ENCODE measurements at regions not wholly inside any gene's neighbourhood (a gene's known extent, or its start where the extent isn't known, plus 50 kb on each side); places are given as distances from the start of the nearest gene placed in this dataset.

GRCh38 chr6:4322846-4323309 lies 187.5 kb upstream of the ECI2 start (continued):
- TF ChIP-seq, protein P1, sequence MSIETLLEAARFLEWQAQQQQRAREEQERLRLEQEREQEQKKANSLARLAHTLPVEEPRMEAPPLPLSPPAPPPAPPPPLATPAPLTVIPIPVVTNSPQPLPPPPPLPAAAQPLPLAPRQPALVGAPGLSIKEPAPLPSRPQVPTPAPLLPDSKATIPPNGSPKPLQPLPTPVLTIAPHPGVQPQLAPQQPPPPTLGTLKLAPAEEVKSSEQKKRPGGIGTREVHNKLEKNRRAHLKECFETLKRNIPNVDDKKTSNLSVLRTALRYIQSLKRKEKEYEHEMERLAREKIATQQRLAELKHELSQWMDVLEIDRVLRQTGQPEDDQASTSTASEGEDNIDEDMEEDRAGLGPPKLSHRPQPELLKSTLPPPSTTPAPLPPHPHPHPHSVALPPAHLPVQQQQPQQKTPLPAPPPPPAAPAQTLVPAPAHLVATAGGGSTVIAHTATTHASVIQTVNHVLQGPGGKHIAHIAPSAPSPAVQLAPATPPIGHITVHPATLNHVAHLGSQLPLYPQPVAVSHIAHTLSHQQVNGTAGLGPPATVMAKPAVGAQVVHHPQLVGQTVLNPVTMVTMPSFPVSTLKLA (conservative IDR thresholded peaks at IDR 0.05): 0 out of 4 replicates have a peak, but pooled peaks of 1 of the 2 experiments have one; percentile 16
- TF ChIP-seq HLTF (IDR thresholded peaks at IDR 0.05) (no peak), MEF2D (tag; conservative IDR thresholded peaks at IDR 0.05; ENCODE audit: low read depth) (no peak), SIN3B (IDR thresholded peaks at IDR 0.05; ENCODE audit: low read depth) (no peak), HNRNPUL1 (IDR thresholded peaks at IDR 0.05; ENCODE audit: low read length) (no peak), E2F6 (IDR thresholded peaks at IDR 0.05; ENCODE audit: borderline replicate concordance in 1 of 2, extremely low read depth in 1 of 2, insufficient read depth in 1 of 2, insufficient read length in 1 of 2, low read depth in 1 of 2, low read length in 1 of 2, poor library complexity in 1 of 2, severe bottlenecking in 1 of 2) (no peak), MYBL2 (IDR thresholded peaks at IDR 0.05; ENCODE audit: low read depth) (no peak), MYBL2 (CRISPR knock-in tag; IDR thresholded peaks at IDR 0.05; ENCODE audit: borderline replicate concordance) (no peak), KDM2B (CRISPR knock-in tag; IDR thresholded peaks at IDR 0.05) (no peak), EGR1 (conservative IDR thresholded peaks at IDR 0.05) (no peak), PYGO2 (tag; IDR thresholded peaks at IDR 0.05) (0 out of 2 replicates have a peak, but pooled peaks have one; percentile 23), ZNF584 (CRISPR knock-in tag; IDR thresholded peaks at IDR 0.05; ENCODE audit: low read depth) (no peak), MAFK (IDR thresholded peaks at IDR 0.05; ENCODE audit: low read length) (no peak), CBX1 (IDR thresholded peaks at IDR 0.05; ENCODE audit: low read depth) (no peak), SIX5 (IDR thresholded peaks at IDR 0.05; ENCODE audit: borderline replicate concordance in 1 of 2, insufficient read depth in 1 of 2, low read depth in 1 of 2, low read length in 2 of 2) (no peak), ZNF224 (CRISPR knock-in tag; IDR thresholded peaks at IDR 0.05) (no peak), BRCA1 (IDR thresholded peaks at IDR 0.05) (no peak), BRCA1 (CRISPR knock-in tag; IDR thresholded peaks at IDR 0.05) (no peak), NCOA6 (IDR thresholded peaks at IDR 0.05) (no peak)
- TF ChIP-seq, protein P2, sequence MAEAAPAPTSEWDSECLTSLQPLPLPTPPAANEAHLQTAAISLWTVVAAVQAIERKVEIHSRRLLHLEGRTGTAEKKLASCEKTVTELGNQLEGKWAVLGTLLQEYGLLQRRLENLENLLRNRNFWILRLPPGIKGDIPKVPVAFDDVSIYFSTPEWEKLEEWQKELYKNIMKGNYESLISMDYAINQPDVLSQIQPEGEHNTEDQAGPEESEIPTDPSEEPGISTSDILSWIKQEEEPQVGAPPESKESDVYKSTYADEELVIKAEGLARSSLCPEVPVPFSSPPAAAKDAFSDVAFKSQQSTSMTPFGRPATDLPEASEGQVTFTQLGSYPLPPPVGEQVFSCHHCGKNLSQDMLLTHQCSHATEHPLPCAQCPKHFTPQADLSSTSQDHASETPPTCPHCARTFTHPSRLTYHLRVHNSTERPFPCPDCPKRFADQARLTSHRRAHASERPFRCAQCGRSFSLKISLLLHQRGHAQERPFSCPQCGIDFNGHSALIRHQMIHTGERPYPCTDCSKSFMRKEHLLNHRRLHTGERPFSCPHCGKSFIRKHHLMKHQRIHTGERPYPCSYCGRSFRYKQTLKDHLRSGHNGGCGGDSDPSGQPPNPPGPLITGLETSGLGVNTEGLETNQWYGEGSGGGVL (CRISPR knock-in tag; IDR thresholded peaks at IDR 0.05): no peak
- TF ChIP-seq, protein P3, sequence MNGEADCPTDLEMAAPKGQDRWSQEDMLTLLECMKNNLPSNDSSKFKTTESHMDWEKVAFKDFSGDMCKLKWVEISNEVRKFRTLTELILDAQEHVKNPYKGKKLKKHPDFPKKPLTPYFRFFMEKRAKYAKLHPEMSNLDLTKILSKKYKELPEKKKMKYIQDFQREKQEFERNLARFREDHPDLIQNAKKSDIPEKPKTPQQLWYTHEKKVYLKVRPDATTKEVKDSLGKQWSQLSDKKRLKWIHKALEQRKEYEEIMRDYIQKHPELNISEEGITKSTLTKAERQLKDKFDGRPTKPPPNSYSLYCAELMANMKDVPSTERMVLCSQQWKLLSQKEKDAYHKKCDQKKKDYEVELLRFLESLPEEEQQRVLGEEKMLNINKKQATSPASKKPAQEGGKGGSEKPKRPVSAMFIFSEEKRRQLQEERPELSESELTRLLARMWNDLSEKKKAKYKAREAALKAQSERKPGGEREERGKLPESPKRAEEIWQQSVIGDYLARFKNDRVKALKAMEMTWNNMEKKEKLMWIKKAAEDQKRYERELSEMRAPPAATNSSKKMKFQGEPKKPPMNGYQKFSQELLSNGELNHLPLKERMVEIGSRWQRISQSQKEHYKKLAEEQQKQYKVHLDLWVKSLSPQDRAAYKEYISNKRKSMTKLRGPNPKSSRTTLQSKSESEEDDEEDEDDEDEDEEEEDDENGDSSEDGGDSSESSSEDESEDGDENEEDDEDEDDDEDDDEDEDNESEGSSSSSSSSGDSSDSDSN (IDR thresholded peaks at IDR 0.05; ENCODE audit: borderline replicate concordance in 1 of 2, low read depth in 2 of 2, low read length in 2 of 2): 0 out of 4 replicates have a peak, but pooled peaks of 1 of the 2 experiments have one; percentile 44

Measured in K562 (cell line).